BE2C (cell line): ENCODE measurements at regions not wholly inside any gene's neighbourhood (a gene's known extent, or its start where the extent isn't known, plus 50 kb on each side); places are given as distances from the start of the nearest gene placed in this dataset.

ENCODE experiments used
- DNase-seq: peaks from one replicate; pipeline ENCODE4 v3.0.0-alpha.2; 2020
- H3K27me3 ChIP-seq: fragments of 250-450 bp; sonication (Bioruptor Pico); 2 replicates; pipeline ENCODE4 v1.5.1; 2020; ENCODE audit warnings: mild to moderate bottlenecking
- H3K36me3 ChIP-seq: fragments of 250-450 bp; sonication (Bioruptor Pico); 2 replicates; pipeline ENCODE4 v1.5.1; 2020; ENCODE audit warnings: mild to moderate bottlenecking
- H3K4me1 ChIP-seq: fragments of 250-450 bp; sonication (Bioruptor Pico); 2 replicates; pipeline ENCODE4 v1.5.1; 2020
- H3K4me3 ChIP-seq: 2 replicates; pipeline ENCODE4 v1.5.1; 2011; ENCODE audit warnings: low read depth, low read length
- H3K9me3 ChIP-seq: fragments of 250-450 bp; sonication (Bioruptor Pico); 2 replicates; pipeline ENCODE4 v1.5.1; 2020
- CTCF ChIP-seq: IDR thresholded peaks from 2 replicates; pipeline ENCODE4 v1.5.1; 2012; ENCODE audit warnings: mild to moderate bottlenecking, low read depth, low read length

GRCh38 chr16:61549327-61549726 lies 486.9 kb downstream of the CDH8 start:
- Histone ChIP-seq H3K4me1 (no peaks in the 10 kb centered on the region), H3K36me3 (no peaks in the 10 kb centered on the region), H3K27me3 (no peaks in the 10 kb centered on the region), H3K4me3 (no peak overlapping the region), H3K9me3 (no peaks in the 10 kb centered on the region; the same call in 1 of the 2 replicates)
- no peak for DNase-seq
- TF ChIP-seq CTCF: no peak

GRCh38 chr16:61547626-61548025 lies 488.6 kb downstream of the CDH8 start:
- DNase-seq: no peak
- Histone ChIP-seq H3K36me3 (no peaks in the 10 kb centered on the region), H3K9me3 (no peaks in the 10 kb centered on the region; the same call in 1 of the 2 replicates), H3K27me3 (no peaks in the 10 kb centered on the region), H3K4me3 (no peak overlapping the region), H3K4me1 (no peaks in the 10 kb centered on the region)
- no peak for TF ChIP-seq CTCF

- DNase-seq: no peak
- TF ChIP-seq CTCF: no peak
- no peaks in the 10 kb centered on the region for H3K4me1 ChIP-seq
Observed at GRCh38 chr16:61544165-61544564, 492.1 kb downstream of the CDH8 start.

GRCh38 chr16:61540216-61540615 lies 496.0 kb downstream of the CDH8 start:
- no peak overlapping the region for H3K4me3 ChIP-seq
- no peaks in the 10 kb centered on the region for H3K36me3 ChIP-seq
- no peaks in the 10 kb centered on the region for H3K27me3 ChIP-seq
- no peaks in the 10 kb centered on the region for H3K4me1 ChIP-seq
- TF ChIP-seq CTCF: no peak
- no peaks in the 10 kb centered on the region for H3K9me3 ChIP-seq
- DNase-seq: no peak

More at GRCh38 chr16:61544165-61544564, 492.1 kb downstream of the CDH8 start:
- Histone ChIP-seq H3K4me3 (no peak overlapping the region), H3K36me3 (no peaks in the 10 kb centered on the region), H3K9me3 (no peaks in the 10 kb centered on the region; the same call in 1 of the 2 replicates), H3K27me3 (no peaks in the 10 kb centered on the region)

- no peaks in the 10 kb centered on the region for H3K27me3 ChIP-seq
- H3K4me1 ChIP-seq: no peaks in the 10 kb centered on the region
- no peaks in the 10 kb centered on the region for H3K36me3 ChIP-seq
- no peak for TF ChIP-seq CTCF
- no peak for DNase-seq
- H3K4me3 ChIP-seq: no peak overlapping the region
- H3K9me3 ChIP-seq: no peaks in the 10 kb centered on the region
Observed at GRCh38 chr16:61530697-61531096, 505.5 kb downstream of the CDH8 start.

GRCh38 chr16:61500851-61501250 lies 535.4 kb downstream of the CDH8 start:
- TF ChIP-seq CTCF: no peak
- no peak overlapping the region for H3K4me3 ChIP-seq
- no peaks in the 10 kb centered on the region for H3K4me1 ChIP-seq
- H3K9me3 ChIP-seq: no peaks in the 10 kb centered on the region; the same call in 1 of the 2 replicates
- H3K36me3 ChIP-seq: no peaks in the 10 kb centered on the region
- H3K27me3 ChIP-seq: no peaks in the 10 kb centered on the region
- DNase-seq: no peak
